Cerebellar cortex (tissue), 1 donor: ENCODE measurements at regions not wholly inside any gene's neighbourhood (a gene's known extent, or its start where the extent isn't known, plus 50 kb on each side); places are given as distances from the start of the nearest gene placed in this dataset.
"Not testable (repeated sequence)": the region's sequence is repeated elsewhere in the genome, so short reads cannot be mapped to it uniquely, and the experiment has no call there.

Source experiments
- DNase-seq: peaks from one replicate; pipeline ENCODE4 v3.0.0-alpha.2; 2015; ENCODE audit warnings: low spot score

GRCh38 chr12:14213542-14213941 lies 151.9 kb upstream of the ATF7IP start:
- no peak for DNase-seq

GRCh38 chr12:14214495-14214894 lies 151.0 kb upstream of the ATF7IP start:
- DNase-seq = no peak

- not testable (repeated sequence) for DNase-seq
Measured at GRCh38 chr12:14215949-14216348, 149.5 kb upstream of the ATF7IP start.

- DNase-seq = no peak
Measured at GRCh38 chr12:14216405-14217294, 148.8 kb upstream of the ATF7IP start.

GRCh38 chr12:14219156-14219555 lies 146.3 kb upstream of the ATF7IP start:
- no peak for DNase-seq

GRCh38 chr12:14219670-14220069 lies 145.8 kb upstream of the ATF7IP start:
- DNase-seq = not testable (repeated sequence)

- DNase-seq = no peak
Measured at GRCh38 chr12:14225064-14225463, 140.4 kb upstream of the ATF7IP start.

GRCh38 chr12:14235176-14235575 lies 130.3 kb upstream of the ATF7IP start:
- DNase-seq = not testable (repeated sequence)

GRCh38 chr12:14236641-14237040 lies 128.8 kb upstream of the ATF7IP start:
- DNase-seq = not testable (repeated sequence)

GRCh38 chr12:14238221-14238792 lies 127.2 kb upstream of the ATF7IP start:
- peak; percentile 40 for DNase-seq

GRCh38 chr12:14239350-14239934 lies 126.0 kb upstream of the ATF7IP start:
- peak; percentile 33 for DNase-seq

GRCh38 chr12:14239935-14240872 lies 125.3 kb upstream of the ATF7IP start:
- DNase-seq = no peak

GRCh38 chr12:14240873-14241220 lies 124.6 kb upstream of the ATF7IP start:
- DNase-seq = no peak

GRCh38 chr12:14242825-14243224 lies 122.7 kb upstream of the ATF7IP start:
- DNase-seq = not testable (repeated sequence)

- no peak for DNase-seq
Measured at GRCh38 chr12:14243941-14244340, 121.5 kb upstream of the ATF7IP start.

GRCh38 chr12:14244876-14245669 lies 120.4 kb upstream of the ATF7IP start:
- no peak for DNase-seq

GRCh38 chr12:14247166-14247565 lies 118.3 kb upstream of the ATF7IP start:
- DNase-seq = no peak

- no peak for DNase-seq
Measured at GRCh38 chr12:14249368-14249767, 116.1 kb upstream of the ATF7IP start.

- no peak for DNase-seq
Measured at GRCh38 chr12:14252697-14253096, 112.8 kb upstream of the ATF7IP start.

GRCh38 chr12:14253496-14253895 lies 112.0 kb upstream of the ATF7IP start:
- no peak for DNase-seq

GRCh38 chr12:14254781-14255180 lies 110.7 kb upstream of the ATF7IP start:
- DNase-seq = no peak
